GM23248 (cell line): ENCODE measurements at regions not wholly inside any gene's neighbourhood (a gene's known extent, or its start where the extent isn't known, plus 50 kb on each side); places are given as distances from the start of the nearest gene placed in this dataset.

ENCODE experiments used
- DNase-seq: peaks from one replicate; pipeline ENCODE4 v3.0.0-alpha.2; 2015
- H2AFZ ChIP-seq: fragments of 200-600 bp; sonication (generic); 2 replicates; pipeline ENCODE4 v1.6.1; 2016; ENCODE audit warnings: antibody characterized with exemption
- H3F3A ChIP-seq: fragments of 200-600 bp; sonication (generic); 2 replicates; pipeline ENCODE4 v1.6.1; 2016; ENCODE audit warnings: mild to moderate bottlenecking, antibody characterized with exemption, mixed run types; ENCODE audit not compliant: insufficient read depth
- H3K27ac ChIP-seq: fragments of 200-600 bp; sonication (generic); 2 replicates; pipeline ENCODE4 v1.5.1; 2016; ENCODE audit warnings: mild to moderate bottlenecking
- H3K27me3 ChIP-seq: fragments of 200-600 bp; sonication (generic); replicated peaks from 2 replicates; pipeline ENCODE4 v1.6.1; 2016; ENCODE audit warnings: mild to moderate bottlenecking; ENCODE audit not compliant: insufficient read depth
- H3K36me3 ChIP-seq: fragments of 200-600 bp; sonication (generic); 2 replicates; pipeline ENCODE4 v1.6.1; 2016; ENCODE audit warnings: low read depth, mild to moderate bottlenecking
- H3K4me1 ChIP-seq: fragments of 200-600 bp; sonication (generic); 2 replicates; pipeline ENCODE4 v1.6.1; 2016; ENCODE audit warnings: mild to moderate bottlenecking; ENCODE audit not compliant: insufficient read depth
- H3K4me2 ChIP-seq: fragments of 200-600 bp; sonication (generic); one replicate; pipeline ENCODE4 v1.6.1; 2016; ENCODE audit warnings: mild to moderate bottlenecking; ENCODE audit not compliant: unreplicated experiment
- H3K4me3 ChIP-seq: fragments of 200-600 bp; sonication (generic); 2 replicates; pipeline ENCODE4 v1.5.1; 2016; ENCODE audit warnings: mild to moderate bottlenecking
- H3K79me2 ChIP-seq: fragments of 200-600 bp; sonication (generic); 2 replicates; pipeline ENCODE4 v1.6.1; 2016; ENCODE audit warnings: mild to moderate bottlenecking; ENCODE audit not compliant: insufficient read depth
- H3K9ac ChIP-seq: fragments of 200-600 bp; sonication (generic); 2 replicates; pipeline ENCODE4 v1.6.1; 2016; ENCODE audit warnings: mild to moderate bottlenecking
- H3K9me2 ChIP-seq: fragments of 200-600 bp; sonication (generic); 2 replicates; pipeline ENCODE4 v1.6.1; 2016; ENCODE audit warnings: mixed run types, mild to moderate bottlenecking, moderate library complexity; ENCODE audit not compliant: insufficient read depth
- H3K9me3 ChIP-seq: fragments of 200-600 bp; sonication (generic); one replicate; pipeline ENCODE4 v1.6.1; 2017; ENCODE audit warnings: low read depth
- H4K20me1 ChIP-seq: fragments of 200-600 bp; sonication (generic); 2 replicates; pipeline ENCODE4 v1.6.0; 2016; ENCODE audit not compliant: insufficient read depth
- EZH2 ChIP-seq: fragments of 200-600 bp; sonication (generic); IDR thresholded peaks from 2 replicates; pipeline ENCODE4 v1.6.1; 2018; ENCODE audit warnings: antibody characterized with exemption, mild to moderate bottlenecking; ENCODE audit not compliant: insufficient read depth, poor library complexity, severe bottlenecking
- EZH2phosphoT487 ChIP-seq: fragments of 200-600 bp; sonication (generic); IDR thresholded peaks from 2 replicates; pipeline ENCODE4 v1.6.1; 2018; ENCODE audit warnings: antibody characterized with exemption, moderate library complexity, mild to moderate bottlenecking, low read depth; ENCODE audit not compliant: insufficient read depth
- WGBS, 2 experiments: methylation state at CpG; one replicate each; pipeline ENCODE4 v1.1.6; 2015 to 2017; ENCODE audit warnings: low lambda C conversion rate in 2 of 2, low coverage in 1 of 2; ENCODE audit errors: missing lambda C conversion rate in 2 of 2; 5-methylcytosine and 5-hydroxymethylcytosine counted together
- in situ Hi-C: fragments of 300-500 bp; cut with MboI; formaldehyde crosslinking; loops from 2 replicates; pipeline ENCODE4 v1.15.0; 2020

DNA sequence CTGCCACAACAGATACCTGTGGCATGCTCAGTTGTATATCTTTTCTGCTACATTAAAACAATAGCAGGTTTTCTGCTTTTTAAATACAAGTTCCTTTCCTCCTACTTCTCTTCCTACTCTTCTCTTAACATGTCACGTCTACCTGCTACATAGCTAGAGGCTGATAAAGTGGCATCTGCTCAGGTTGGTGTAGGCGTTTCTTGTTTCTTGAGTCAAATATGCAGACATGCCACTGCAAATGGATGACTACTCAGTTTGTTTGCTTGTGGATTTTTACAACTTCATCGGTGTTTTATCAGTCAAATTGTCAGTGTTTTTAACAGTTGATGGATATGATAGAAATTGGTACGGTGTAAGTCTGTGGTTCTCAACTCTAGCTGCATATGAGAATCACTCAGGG, 525.7 kb downstream of the TLE4 start:
- 30 to 45% methylated on average over 4 of the region's 4 CpGs for WGBS, 2 experiments
- Histone ChIP-seq H3K4me3 (no peak overlapping the region), H3F3A (no peaks in the 10 kb centered on the region), H2AFZ (no peak overlapping the region), H3K27ac (no peak overlapping the region), H3K9me2 (no peaks in the 10 kb centered on the region), H3K27me3 (no peaks in the 10 kb centered on the region), H3K4me2 (no peak overlapping the region), H4K20me1 (no peaks in the 10 kb centered on the region), H3K4me1 (no peaks in the 10 kb centered on the region), H3K36me3 (no peaks in the 10 kb centered on the region), H3K9me3 (no peaks in the 10 kb centered on the region), H3K79me2 (no peaks in the 10 kb centered on the region), H3K9ac (no peak overlapping the region)
- TF ChIP-seq EZH2 (no peak), EZH2phosphoT487 (no peak)
- DNase-seq: no peak
- in situ Hi-C loops: no loop called here

DNA sequence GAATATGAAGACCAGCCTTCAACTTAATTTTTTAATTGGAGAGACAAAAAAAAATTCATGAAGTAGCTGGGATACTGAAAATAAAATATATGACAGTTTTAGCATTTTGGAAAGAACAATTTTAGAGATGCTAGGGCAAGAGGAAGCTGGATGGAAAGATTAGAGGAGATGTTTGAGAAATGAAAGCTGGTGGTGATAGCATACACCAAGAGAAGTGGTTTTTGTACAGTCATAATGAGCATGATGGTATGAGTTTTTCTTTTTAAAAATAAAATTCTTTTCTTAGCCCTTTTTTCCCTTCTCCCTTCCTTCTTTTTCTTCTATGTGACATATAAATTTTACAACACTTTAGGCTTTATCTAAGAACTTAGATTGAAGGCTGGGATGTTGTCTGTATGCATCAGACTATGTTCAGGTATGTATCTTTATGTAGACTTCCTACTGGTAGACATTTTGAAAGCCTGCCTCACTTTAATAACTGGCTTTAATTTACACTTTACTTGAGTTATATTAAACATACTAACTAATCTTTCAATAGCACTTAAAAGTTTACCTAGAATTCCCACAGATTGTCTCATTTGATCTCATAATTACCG, 522.5 kb downstream of the TLE4 start:
- Histone ChIP-seq H3K9me3 (no peaks in the 10 kb centered on the region), H3K27me3 (no peaks in the 10 kb centered on the region), H3K4me1 (no peaks in the 10 kb centered on the region), H2AFZ (no peak overlapping the region), H3K4me2 (no peak overlapping the region), H3K4me3 (no peak overlapping the region), H3K36me3 (no peaks in the 10 kb centered on the region), H3K79me2 (no peaks in the 10 kb centered on the region), H3K9ac (no peak overlapping the region), H3K27ac (no peak overlapping the region), H4K20me1 (no peaks in the 10 kb centered on the region), H3F3A (no peaks in the 10 kb centered on the region), H3K9me2 (no peaks in the 10 kb centered on the region)
- in situ Hi-C loops: no loop called here
- no peak for DNase-seq
- no peak for TF ChIP-seq EZH2phosphoT487
- no peak for TF ChIP-seq EZH2
- WGBS, 2 experiments: 52 to 59% methylated on average over 1 of the region's 1 CpG

DNA sequence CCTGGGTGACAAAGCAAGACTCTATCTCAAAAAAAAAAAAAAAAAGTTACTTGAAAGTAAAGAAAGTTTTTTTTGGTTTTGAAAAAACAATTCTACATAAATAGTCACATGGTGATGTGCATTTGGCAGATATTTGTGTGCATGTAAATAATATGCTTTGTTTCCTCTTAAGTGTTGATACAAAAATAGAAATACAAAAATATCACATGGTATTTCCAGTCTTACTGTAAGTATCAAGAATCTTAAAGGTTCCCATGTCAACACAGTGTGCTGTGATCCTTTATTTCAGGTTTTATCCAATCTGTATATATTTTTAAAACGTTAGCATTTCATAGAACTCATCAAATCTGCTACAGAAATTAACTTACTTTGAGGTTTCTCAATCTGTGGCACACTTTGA, 521.9 kb downstream of the TLE4 start:
- 3 to 4% methylated on average over 1 of the region's 1 CpG for WGBS, 2 experiments
- TF ChIP-seq EZH2 (no peak), EZH2phosphoT487 (no peak)
- Histone ChIP-seq H2AFZ (no peak overlapping the region), H3F3A (no peaks in the 10 kb centered on the region), H3K9ac (no peak overlapping the region), H3K4me3 (no peak overlapping the region), H3K27ac (no peak overlapping the region), H4K20me1 (no peaks in the 10 kb centered on the region), H3K4me2 (no peak overlapping the region), H3K9me3 (no peaks in the 10 kb centered on the region), H3K27me3 (no peaks in the 10 kb centered on the region), H3K36me3 (no peaks in the 10 kb centered on the region), H3K4me1 (no peaks in the 10 kb centered on the region), H3K79me2 (no peaks in the 10 kb centered on the region), H3K9me2 (no peaks in the 10 kb centered on the region)
- DNase-seq: no peak
- in situ Hi-C loops: no loop called here

DNA sequence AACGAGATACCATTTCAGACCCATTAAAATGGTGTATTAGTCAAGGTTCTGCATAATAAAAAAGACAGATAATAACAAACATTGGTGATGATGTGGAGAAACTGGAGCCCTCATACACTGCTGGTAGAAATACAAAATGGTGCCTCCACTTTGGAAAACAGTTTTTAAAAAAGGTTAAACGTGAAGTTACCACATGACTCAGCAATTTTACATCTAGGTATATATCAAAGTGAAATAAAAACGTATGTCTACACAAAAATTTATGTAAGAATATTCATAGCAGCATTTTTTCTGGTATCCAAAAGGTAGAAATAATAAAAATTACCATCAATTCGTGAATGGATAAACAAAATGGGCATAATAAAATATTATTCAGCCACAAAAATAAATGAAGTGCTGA, 519.8 kb downstream of the TLE4 start:
- TF ChIP-seq EZH2 (no peak), EZH2phosphoT487 (no peak)

DNA sequence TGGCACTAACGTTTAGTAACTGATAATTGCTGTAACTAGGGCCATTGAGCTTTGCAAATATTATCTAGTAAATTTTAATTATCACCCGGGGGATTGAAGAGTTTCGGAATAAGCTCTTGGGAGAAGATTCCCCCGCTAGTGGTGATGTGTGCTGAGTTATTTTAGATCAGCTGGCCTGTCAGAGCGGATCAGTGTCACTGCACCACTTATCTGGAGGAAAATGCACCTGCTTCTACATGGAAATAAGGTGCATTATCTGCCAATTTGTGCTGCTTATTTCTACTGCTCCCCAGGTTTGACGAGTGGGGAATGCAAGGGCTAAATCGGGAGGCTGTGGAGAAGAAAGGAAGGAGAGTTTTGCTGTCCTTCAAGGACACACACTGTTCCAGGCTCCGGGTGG, 518.6 kb downstream of the TLE4 start:
- H3K27ac ChIP-seq: no peak overlapping the region
- DNase-seq: no peak
- H3K9me3 ChIP-seq: no peaks in the 10 kb centered on the region
- no peaks in the 10 kb centered on the region for H3K4me1 ChIP-seq
- H4K20me1 ChIP-seq: no peaks in the 10 kb centered on the region
- H2AFZ ChIP-seq: no peak overlapping the region
- H3F3A ChIP-seq: no peaks in the 10 kb centered on the region
- no peaks in the 10 kb centered on the region; the same call in 1 of the 2 replicates for H3K27me3 ChIP-seq
- H3K9ac ChIP-seq: no peak overlapping the region
- H3K4me2 ChIP-seq: no peak overlapping the region
- TF ChIP-seq EZH2 (no peak), EZH2phosphoT487 (no peak)
- no peaks in the 10 kb centered on the region for H3K79me2 ChIP-seq
- no peak overlapping the region for H3K4me3 ChIP-seq
- H3K9me2 ChIP-seq: no peaks in the 10 kb centered on the region
- no peaks in the 10 kb centered on the region for H3K36me3 ChIP-seq
- in situ Hi-C loops: no loop called here
- 38 to 41% methylated on average over 8 of the region's 8 CpGs for WGBS, 2 experiments

More for the DNA sequence above, 519.8 kb downstream of the TLE4 start:
- H2AFZ ChIP-seq: no peak overlapping the region
- no peaks in the 10 kb centered on the region; the same call in 1 of the 2 replicates for H3K27me3 ChIP-seq
- H3K9me2 ChIP-seq: no peaks in the 10 kb centered on the region
- no peaks in the 10 kb centered on the region for H3K36me3 ChIP-seq
- no peak for DNase-seq
- no peaks in the 10 kb centered on the region for H4K20me1 ChIP-seq
- no peak overlapping the region for H3K27ac ChIP-seq
- no peaks in the 10 kb centered on the region for H3F3A ChIP-seq
- no peaks in the 10 kb centered on the region for H3K79me2 ChIP-seq
- H3K9me3 ChIP-seq: no peaks in the 10 kb centered on the region
- H3K4me2 ChIP-seq: no peak overlapping the region
- H3K4me3 ChIP-seq: no peak overlapping the region
- 5% methylated on average over 4 of the region's 4 CpGs for WGBS, 2 experiments
- H3K4me1 ChIP-seq: no peaks in the 10 kb centered on the region
- in situ Hi-C loops: no loop called here
- H3K9ac ChIP-seq: no peak overlapping the region
